ENCODE measurements at regions not wholly inside any gene's neighbourhood (a gene's known extent, or its start where the extent isn't known, plus 50 kb on each side); places are given as distances from the start of the nearest gene placed in this dataset.

DNA sequence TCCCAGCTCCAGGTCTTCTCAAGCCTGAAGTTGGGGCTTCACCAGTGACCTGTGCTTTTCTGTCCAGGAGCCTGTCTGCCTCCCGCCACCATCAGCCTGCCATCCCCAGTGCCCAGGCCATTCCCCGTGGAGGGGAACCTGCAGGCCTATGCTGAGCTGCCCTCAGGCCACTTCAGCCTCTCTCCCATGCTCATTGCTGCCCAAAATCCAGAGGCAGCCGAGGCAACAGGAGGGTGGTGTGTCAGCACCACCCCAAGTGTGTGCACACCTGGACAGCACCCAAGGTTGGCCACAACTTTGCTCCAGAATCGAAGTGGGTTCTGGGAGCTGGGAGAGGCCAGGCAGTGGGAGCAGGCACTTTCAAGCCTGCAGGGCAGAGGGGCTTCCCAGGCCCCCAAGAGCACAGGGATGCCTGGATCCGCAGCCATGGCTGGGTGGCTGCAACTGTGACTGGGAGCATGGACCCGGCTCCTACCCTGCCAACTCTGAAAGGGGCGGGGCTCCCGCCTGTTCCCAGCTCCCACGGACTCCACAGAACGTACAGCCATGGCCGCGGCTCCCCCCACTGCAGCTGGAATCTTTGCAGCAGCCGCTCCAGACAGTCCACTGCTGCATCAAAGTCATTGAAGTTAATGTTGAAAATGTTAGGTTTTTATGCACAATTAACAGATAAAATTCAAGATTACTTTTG is 1747.0 kb downstream of the OLFM4 start:
- intact Hi-C loops (cut with DNase I; ENCODE audit: low total_unique reads): no loop called here
- no peak overlapping the region for H3K27ac ChIP-seq
- peaks cover 0 to 39% (median 19%) of the 10 kb centered on the region in 8 donors for H3K9me3 ChIP-seq
- no peak overlapping the region for H3K4me3 ChIP-seq
- H3K27me3 ChIP-seq (replicated peaks in 1 of 7): no peaks in the 10 kb centered on the region
- no peaks in the 10 kb centered on the region for H3K4me1 ChIP-seq
- TF ChIP-seq POLR2A (IDR thresholded peaks at IDR 0.05) (no peak), POLR2AphosphoS5 (IDR thresholded peaks at IDR 0.05) (no peak)
- TF ChIP-seq, protein P1, sequence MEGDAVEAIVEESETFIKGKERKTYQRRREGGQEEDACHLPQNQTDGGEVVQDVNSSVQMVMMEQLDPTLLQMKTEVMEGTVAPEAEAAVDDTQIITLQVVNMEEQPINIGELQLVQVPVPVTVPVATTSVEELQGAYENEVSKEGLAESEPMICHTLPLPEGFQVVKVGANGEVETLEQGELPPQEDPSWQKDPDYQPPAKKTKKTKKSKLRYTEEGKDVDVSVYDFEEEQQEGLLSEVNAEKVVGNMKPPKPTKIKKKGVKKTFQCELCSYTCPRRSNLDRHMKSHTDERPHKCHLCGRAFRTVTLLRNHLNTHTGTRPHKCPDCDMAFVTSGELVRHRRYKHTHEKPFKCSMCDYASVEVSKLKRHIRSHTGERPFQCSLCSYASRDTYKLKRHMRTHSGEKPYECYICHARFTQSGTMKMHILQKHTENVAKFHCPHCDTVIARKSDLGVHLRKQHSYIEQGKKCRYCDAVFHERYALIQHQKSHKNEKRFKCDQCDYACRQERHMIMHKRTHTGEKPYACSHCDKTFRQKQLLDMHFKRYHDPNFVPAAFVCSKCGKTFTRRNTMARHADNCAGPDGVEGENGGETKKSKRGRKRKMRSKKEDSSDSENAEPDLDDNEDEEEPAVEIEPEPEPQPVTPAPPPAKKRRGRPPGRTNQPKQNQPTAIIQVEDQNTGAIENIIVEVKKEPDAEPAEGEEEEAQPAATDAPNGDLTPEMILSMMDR (IDR thresholded peaks at IDR 0.05 in 8 of 11, conservative IDR thresholded peaks at IDR 0.05 in 3 of 11): no peak
- 74 to 90% (median 81%) methylated on average over 9 to 13 of the region's 13 CpGs for WGBS, 5 donors
- peak; percentile 64 for DNase-seq
- no peaks in the 10 kb centered on the region for H3K36me3 ChIP-seq

- 88 to 95% (median 93%) methylated on average over 7 to 12 of the region's 12 CpGs for WGBS, 5 donors
- no peaks in the 10 kb centered on the region for H3K4me1 ChIP-seq
- peaks cover 0 to 43% (median 20%) of the 10 kb centered on the region in 8 donors for H3K9me3 ChIP-seq
- H3K27me3 ChIP-seq (replicated peaks in 1 of 7): no peaks in the 10 kb centered on the region
- TF ChIP-seq, protein P1 (IDR thresholded peaks at IDR 0.05 in 8 of 11, conservative IDR thresholded peaks at IDR 0.05 in 3 of 11): no peak
- no peak for TF ChIP-seq POLR2AphosphoS5 (IDR thresholded peaks at IDR 0.05)
- TF ChIP-seq POLR2A (IDR thresholded peaks at IDR 0.05): no peak
- no peak overlapping the region for H3K27ac ChIP-seq
- no peaks in the 10 kb centered on the region for H3K36me3 ChIP-seq
- H3K4me3 ChIP-seq: no peak overlapping the region
- intact Hi-C loops (cut with DNase I; ENCODE audit: low total_unique reads): no loop called here
- peak; percentile 57 for DNase-seq
These were observed 1759.1 kb downstream of the OLFM4 start for GRCh38 chr13:54787754-54788153.

DNA sequence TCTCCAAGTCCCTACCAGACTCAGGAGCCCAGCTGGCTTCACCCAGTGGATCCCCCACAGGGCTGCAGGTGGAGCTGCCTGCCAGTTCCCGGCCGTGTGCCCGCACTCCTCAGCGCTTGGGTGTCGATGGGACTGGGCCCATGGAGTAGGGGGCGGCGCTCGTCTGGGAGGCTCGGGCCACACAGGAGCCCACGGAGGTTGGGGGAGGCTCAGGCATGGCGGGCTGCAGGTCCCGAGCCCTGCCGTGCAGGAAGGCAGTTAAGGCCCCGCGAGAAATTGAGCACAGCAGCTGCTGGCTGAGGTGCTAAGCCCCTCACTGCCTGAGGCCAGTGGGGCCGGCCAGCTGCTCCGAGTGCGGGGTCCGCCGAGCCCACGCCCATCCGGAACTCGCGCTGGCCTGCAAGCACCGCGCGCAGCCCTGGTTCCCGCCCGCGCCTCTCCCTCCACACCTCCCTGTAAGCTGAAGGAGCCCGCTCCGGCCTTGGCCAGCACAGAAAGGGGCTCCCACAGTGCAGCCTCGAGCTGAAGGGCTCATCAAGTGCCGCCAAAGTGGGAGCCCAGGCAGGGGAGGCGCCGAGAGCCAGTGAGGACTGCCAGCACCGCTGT is 1771.1 kb downstream of the OLFM4 start:
- intact Hi-C loops (cut with DNase I; ENCODE audit: low total_unique reads): no loop called here
- no peak overlapping the region for H3K4me3 ChIP-seq
- TF ChIP-seq, protein P1 (IDR thresholded peaks at IDR 0.05 in 8 of 11, conservative IDR thresholded peaks at IDR 0.05 in 3 of 11): no peak
- no peak for TF ChIP-seq POLR2AphosphoS5 (IDR thresholded peaks at IDR 0.05)
- TF ChIP-seq POLR2A (IDR thresholded peaks at IDR 0.05): no peak
- 91 to 96% (median 92%) methylated on average over 22 to 37 of the region's 37 CpGs for WGBS, 5 donors
- H3K4me1 ChIP-seq: no peaks in the 10 kb centered on the region
- no peaks in the 10 kb centered on the region for H3K27me3 ChIP-seq (replicated peaks in 1 of 7)
- peaks cover 0 to 23% (median 3%) of the 10 kb centered on the region in 8 donors for H3K9me3 ChIP-seq
- DNase-seq: no peak
- no peak overlapping the region for H3K27ac ChIP-seq
- no peaks in the 10 kb centered on the region for H3K36me3 ChIP-seq

GRCh38 chr13:54802226-54802625 is 1773.6 kb downstream of the OLFM4 start:
- 82 to 88% (median 85%) methylated on average over 4 of the region's 4 CpGs for WGBS, 5 donors
- TF ChIP-seq, protein P1 (IDR thresholded peaks at IDR 0.05 in 8 of 11, conservative IDR thresholded peaks at IDR 0.05 in 3 of 11): no peak
- TF ChIP-seq POLR2A (IDR thresholded peaks at IDR 0.05) (no peak), POLR2AphosphoS5 (IDR thresholded peaks at IDR 0.05) (no peak)
- no peaks in the 10 kb centered on the region for H3K4me1 ChIP-seq
- no peaks in the 10 kb centered on the region for H3K27me3 ChIP-seq (replicated peaks in 1 of 7)
- no peaks in the 10 kb centered on the region for H3K36me3 ChIP-seq
- H3K9me3 ChIP-seq: peaks cover 0 to 23% (median 3%) of the 10 kb centered on the region in 8 donors
- no peak for DNase-seq
- H3K27ac ChIP-seq: no peak overlapping the region
- no peak overlapping the region for H3K4me3 ChIP-seq
- intact Hi-C loops (cut with DNase I; ENCODE audit: low total_unique reads): no loop called here

Data from spleen (tissue), 11 donors.